Bronchial epithelial cell (primary cell): ENCODE measurements at regions not wholly inside any gene's neighbourhood (a gene's known extent, or its start where the extent isn't known, plus 50 kb on each side); places are given as distances from the start of the nearest gene placed in this dataset.

Source experiments
- DNase-seq: peaks from one replicate; pipeline ENCODE4 v3.0.0-alpha.2; 2010; ENCODE audit warnings: low read depth
- FAIRE-seq: peaks from 2 replicates; lab custom pipeline; 2011; peaks lifted over from hg19 to GRCh38; lab: Jason Lieb, UNC
- H3K27me3 ChIP-seq: 2 replicates; pipeline ENCODE4 v1.5.1; 2011; ENCODE audit warnings: low read length; ENCODE audit not compliant: control insufficient read depth, insufficient read depth
- H3K36me3 ChIP-seq: 2 replicates; pipeline ENCODE4 v1.5.1; 2011; ENCODE audit warnings: low read length; ENCODE audit not compliant: control insufficient read depth, insufficient read depth
- H3K4me3 ChIP-seq: 2 replicates; pipeline ENCODE4 v1.5.1; 2011; ENCODE audit warnings: mild to moderate bottlenecking, low read depth, low read length, control low read depth
- TF ChIP-seq, protein P1 (sequence below): IDR thresholded peaks from 2 replicates; pipeline ENCODE4 v1.5.1; 2011; ENCODE audit warnings: mild to moderate bottlenecking, moderate library complexity, low read length, control low read depth, inconsistent platforms; ENCODE audit not compliant: insufficient read depth, severe bottlenecking

DNA sequence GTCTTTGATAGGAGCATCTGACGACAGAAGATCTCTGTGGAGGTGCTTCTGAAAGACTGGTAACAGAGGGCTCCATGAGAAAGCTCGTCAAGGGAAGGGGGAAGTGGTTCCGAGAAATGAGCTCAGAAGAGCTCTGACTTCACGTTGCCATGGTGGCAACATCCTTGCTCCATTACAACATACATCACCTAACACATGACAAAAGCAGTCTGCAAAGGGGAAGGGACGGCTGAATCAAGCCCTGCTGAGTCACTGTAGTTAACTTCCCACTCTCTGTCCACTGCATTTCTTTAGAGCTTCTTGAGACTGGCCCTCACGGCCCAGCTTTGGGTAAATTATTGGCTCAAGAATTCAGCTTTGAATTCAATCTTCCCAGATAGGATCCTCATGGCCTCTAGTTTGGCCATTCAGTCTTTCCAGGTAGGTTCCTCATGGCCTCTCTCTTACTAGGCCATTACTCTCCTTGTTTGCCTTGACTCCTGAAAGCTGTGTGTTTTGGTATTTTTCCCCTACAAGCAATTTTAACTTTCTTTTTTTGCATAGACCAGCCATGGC lies 88.0 kb upstream of the ZNF648 start:
- FAIRE-seq (peak; percentile 68), DNase-seq (peak; percentile 95)
- Histone ChIP-seq H3K4me3 (no peak overlapping the region), H3K36me3 (no peaks in the 10 kb centered on the region), H3K27me3 (no peaks in the 10 kb centered on the region)
- TF ChIP-seq, protein P1, sequence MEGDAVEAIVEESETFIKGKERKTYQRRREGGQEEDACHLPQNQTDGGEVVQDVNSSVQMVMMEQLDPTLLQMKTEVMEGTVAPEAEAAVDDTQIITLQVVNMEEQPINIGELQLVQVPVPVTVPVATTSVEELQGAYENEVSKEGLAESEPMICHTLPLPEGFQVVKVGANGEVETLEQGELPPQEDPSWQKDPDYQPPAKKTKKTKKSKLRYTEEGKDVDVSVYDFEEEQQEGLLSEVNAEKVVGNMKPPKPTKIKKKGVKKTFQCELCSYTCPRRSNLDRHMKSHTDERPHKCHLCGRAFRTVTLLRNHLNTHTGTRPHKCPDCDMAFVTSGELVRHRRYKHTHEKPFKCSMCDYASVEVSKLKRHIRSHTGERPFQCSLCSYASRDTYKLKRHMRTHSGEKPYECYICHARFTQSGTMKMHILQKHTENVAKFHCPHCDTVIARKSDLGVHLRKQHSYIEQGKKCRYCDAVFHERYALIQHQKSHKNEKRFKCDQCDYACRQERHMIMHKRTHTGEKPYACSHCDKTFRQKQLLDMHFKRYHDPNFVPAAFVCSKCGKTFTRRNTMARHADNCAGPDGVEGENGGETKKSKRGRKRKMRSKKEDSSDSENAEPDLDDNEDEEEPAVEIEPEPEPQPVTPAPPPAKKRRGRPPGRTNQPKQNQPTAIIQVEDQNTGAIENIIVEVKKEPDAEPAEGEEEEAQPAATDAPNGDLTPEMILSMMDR: no peak

DNA sequence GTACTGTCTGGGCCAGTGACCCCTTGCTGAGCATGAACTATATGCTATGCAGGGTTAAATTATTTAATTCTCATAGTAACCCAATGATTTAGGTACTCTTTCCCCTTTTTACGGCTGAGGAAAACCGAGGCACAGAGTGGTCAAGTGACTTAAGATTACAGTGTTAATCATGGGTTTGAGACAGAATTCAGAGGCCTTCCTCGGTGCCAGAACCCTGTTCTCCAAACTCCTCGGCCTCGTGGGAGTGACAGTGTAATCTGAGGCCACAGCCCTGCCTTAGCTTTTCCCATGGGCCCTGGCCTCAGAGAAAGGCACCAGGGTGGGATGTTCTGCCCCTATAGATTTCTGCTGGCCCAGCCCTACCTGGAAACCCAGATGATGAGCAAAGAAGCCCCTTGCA lies 86.4 kb upstream of the ZNF648 start:
- Histone ChIP-seq H3K36me3 (no peaks in the 10 kb centered on the region), H3K4me3 (no peak overlapping the region), H3K27me3 (no peaks in the 10 kb centered on the region)
- TF ChIP-seq, protein P1: no peak
- no peak for DNase-seq
- FAIRE-seq: no peak

DNA sequence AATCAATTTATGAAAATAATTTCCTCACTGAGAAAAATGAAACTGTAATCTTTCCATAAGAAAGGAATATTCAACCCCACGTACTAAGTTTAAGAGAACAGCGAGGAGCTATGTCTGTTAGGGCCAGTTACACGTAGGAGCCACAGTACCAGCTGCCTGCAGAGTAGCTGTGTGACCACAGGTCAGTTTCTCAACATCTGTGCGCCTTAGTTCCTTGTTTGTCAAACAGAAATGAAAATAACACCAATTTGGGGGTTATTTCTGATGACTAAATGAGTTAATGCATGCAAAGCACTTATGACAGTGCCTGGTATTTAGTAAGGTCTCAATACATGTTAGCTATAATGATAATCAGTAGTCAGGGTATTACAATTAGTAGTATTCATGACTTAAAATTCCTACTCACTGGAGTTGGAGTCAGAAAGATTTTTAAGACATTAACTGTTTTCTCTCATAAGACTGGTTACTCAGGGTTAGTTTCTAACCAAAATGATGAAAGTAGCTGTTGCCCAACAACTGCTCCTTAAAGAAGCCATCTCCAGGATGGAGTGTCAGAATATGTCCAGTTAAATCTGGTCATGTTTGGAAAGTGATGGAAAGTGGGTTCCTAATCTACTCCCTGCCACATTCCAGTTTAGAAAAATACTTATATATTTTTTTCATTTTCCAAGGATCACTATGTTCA lies 85.8 kb upstream of the ZNF648 start:
- peak; percentile 39 for DNase-seq
- Histone ChIP-seq H3K4me3 (no peak overlapping the region), H3K36me3 (no peaks in the 10 kb centered on the region), H3K27me3 (no peaks in the 10 kb centered on the region)
- TF ChIP-seq, protein P1: no peak
- no peak for FAIRE-seq

DNA sequence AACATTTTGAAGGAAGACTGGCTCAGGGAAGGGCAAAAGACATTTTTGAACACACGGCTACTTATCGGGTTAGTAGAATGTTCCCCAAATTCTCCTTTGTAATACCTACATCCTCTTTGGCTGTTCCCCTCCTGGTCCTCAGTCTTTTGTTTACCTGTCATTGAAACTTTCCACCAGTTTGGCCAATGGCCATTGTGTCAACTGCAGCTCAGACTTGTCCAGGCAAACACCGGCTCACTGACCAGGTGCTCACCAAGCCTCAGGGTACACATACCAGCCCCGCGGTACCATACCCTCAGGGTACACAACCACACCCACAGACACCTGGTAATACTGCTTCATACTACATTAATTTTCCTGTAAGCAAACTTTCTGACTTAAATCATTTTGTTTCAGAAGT lies 84.8 kb upstream of the ZNF648 start:
- DNase-seq (peak; percentile 38), FAIRE-seq (no peak)
- TF ChIP-seq, protein P1: no peak
- H3K27me3 ChIP-seq: no peaks in the 10 kb centered on the region
- H3K4me3 ChIP-seq: no peak overlapping the region
- H3K36me3 ChIP-seq: no peaks in the 10 kb centered on the region

DNA sequence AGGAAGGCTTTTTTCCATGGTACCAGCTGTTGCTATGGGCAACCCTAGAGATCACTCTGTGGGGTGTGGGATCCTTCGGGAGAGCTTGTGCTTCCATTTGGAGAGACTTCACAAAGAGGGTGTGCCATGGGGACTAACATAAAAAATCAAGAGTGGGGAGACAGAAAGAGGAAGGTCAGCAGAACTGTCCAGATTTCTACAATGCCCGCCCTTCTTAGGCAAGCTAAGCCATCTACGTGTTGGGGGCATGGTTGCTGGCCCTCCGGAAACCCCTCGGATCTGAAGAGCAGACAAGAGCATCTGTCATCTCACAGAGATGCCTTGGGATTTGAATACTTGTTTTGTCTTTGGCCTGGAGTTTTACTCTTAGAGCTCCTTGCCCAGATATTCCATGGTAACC lies 83.9 kb upstream of the ZNF648 start:
- DNase-seq (no peak), FAIRE-seq (no peak)
- Histone ChIP-seq H3K4me3 (no peak overlapping the region), H3K27me3 (no peaks in the 10 kb centered on the region), H3K36me3 (no peaks in the 10 kb centered on the region)
- TF ChIP-seq, protein P1: no peak
